HG03460 (cell line): ENCODE measurements at regions not wholly inside any gene's neighbourhood (a gene's known extent, or its start where the extent isn't known, plus 50 kb on each side); places are given as distances from the start of the nearest gene placed in this dataset.
"Not testable (repeated sequence)": the region's sequence is repeated elsewhere in the genome, so short reads cannot be mapped to it uniquely, and the experiment has no call there.

Experiments used
- ATAC-seq: cut with Tn5 transposase; IDR thresholded peaks from one replicate; pipeline ENCODE4 v1.9.1; 2021; ENCODE audit not compliant: unreplicated experiment

GRCh38 chr5:57002959-57003485 is 51.1 kb upstream of the MIER3 start:
- no peak for ATAC-seq

- not testable (repeated sequence) for ATAC-seq
These were observed 51.6 kb upstream of the MIER3 start for GRCh38 chr5:57003566-57003965.

DNA sequence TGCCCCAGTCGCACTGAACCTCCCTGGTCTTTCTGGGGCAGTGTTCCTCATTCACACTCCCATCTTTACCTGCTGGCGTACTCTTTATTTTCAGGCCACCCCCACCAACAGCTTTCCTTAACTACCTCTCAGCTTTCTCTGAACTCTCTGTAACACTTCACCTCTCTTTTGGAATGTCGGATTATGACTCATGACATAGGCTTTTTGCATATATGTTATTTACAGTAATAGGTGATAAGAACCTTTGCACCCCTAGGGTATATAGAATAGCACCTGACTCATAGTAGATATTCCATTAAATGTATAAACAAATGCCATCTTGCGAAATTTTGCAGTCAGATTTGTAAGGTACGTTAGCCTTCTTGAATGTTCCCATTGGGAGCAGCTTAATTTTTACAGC is 52.9 kb upstream of the MIER3 start:
- ATAC-seq = no peak

DNA sequence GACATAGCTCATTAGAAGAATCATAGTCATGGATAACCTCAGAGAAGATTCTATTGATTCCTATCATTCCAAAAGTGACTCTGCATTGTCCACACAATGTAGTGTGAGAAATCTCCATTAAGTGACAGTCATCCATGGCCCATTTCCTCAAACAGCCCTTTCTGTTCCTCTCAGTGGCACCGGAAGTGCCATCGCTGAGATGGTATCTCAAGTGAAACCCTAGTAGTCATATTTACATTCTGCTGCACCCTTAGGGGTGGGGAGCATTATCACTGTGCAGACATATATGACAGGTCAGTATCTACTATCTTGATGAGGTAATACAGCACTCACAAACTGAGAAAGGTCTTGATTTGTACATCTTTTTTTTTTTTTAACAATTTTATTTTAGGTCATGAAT is 55.4 kb upstream of the MIER3 start:
- ATAC-seq = peak; percentile 64

GRCh38 chr5:57009811-57010210 is 57.9 kb upstream of the MIER3 start:
- no peak for ATAC-seq

DNA sequence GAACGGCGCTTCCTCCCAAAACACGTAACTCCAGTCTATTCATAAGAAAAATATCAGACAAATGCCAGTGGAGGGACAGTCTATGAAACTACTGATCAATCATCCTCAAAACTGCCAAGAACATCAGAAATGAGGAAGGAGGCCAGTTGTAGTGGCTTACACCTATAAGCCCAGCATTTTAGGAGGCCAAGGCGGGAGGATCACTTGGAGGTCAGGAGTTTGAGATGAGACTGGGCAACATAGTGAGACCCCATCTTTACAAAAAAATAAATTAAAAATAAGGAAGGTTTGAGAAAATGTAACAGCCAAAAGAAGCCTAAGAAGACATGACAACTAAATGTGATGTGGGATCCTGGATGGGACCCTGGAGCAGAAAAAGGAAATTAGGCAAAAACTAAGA is 58.9 kb upstream of the MIER3 start:
- no peak for ATAC-seq

- no peak for ATAC-seq
These were observed 60.6 kb upstream of the MIER3 start for GRCh38 chr5:57012511-57012910.

GRCh38 chr5:57025961-57026360 is 74.0 kb upstream of the MIER3 start:
- ATAC-seq = no peak

DNA sequence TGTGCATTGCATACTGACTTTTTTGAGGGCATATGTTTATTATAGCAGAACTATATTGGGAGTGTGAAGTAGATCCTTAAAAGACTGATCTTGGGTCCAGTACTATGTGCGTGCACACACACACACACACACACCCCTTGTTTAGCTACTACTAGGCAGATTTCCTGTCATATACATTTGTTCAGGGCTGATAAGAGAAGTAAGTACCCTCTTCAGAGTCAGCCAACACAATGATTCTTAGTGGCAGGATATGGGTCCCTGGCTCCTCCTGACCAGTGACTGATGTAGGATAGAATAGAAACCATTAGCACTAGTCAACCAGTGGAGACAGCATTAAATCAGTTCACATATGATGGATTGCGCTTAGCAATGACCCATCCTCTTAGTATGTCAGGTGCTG is 76.2 kb upstream of the MIER3 start:
- no peak for ATAC-seq

DNA sequence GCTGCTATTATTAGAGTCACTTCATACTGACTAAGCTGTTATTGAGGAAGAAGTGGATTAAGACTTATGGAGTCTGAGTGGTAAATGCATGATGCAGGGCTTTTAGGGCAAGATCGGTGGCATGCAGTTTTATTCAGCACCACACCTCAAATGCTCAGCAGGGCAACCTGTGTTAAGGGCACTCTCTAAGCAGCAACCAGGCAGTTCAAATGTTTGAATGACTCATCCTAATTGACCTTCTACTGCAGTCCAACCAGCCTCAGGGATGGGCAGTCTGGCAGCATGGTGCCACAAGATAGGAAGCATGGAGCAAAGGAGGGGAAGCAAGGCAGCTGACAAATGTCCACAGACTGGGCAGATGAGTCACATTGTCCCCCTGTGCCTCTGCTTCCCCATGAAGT is 80.2 kb upstream of the MIER3 start:
- no peak for ATAC-seq

DNA sequence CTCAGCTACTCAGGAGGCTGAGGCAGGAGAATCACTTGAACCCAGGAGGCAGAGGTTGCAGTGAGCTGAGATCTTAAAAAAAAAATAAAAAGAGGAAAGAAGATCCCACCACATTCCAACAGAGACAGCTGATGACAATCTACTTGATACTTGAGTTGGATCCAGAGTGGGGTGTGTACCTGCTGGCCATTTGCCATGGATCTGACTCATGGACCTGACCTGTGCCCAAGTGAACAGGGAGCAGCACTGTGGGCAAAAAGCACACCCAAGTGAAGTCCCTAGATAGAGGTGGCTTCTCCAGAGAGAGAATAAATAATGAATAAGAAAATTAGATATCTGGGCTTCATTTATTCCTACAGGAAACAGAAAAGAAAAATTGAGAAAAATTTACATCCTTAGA is 81.2 kb upstream of the MIER3 start:
- no peak for ATAC-seq

GRCh38 chr5:57033503-57033902 is 81.6 kb upstream of the MIER3 start:
- ATAC-seq = no peak

- ATAC-seq = no peak
These were observed 82.4 kb upstream of the MIER3 start for GRCh38 chr5:57034201-57034916.

DNA sequence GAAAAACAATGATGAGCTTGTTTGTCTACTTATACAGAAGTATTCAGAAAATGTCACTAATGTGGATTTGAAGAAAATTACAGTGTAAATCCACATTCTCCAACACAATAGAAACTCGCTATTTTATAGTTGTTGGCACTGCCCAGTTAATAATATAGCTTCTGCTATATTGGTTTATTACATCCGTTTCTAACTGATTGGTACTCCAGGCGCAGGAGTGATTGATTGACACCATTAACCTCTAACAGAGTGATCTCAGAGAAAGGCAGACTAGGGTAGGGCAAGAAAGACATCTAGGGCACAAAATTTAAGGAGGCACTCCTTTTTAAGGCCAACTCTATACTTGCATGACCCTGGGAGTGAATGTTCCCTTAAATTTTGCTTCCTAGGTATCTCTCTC is 84.0 kb upstream of the MIER3 start:
- no peak for ATAC-seq

DNA sequence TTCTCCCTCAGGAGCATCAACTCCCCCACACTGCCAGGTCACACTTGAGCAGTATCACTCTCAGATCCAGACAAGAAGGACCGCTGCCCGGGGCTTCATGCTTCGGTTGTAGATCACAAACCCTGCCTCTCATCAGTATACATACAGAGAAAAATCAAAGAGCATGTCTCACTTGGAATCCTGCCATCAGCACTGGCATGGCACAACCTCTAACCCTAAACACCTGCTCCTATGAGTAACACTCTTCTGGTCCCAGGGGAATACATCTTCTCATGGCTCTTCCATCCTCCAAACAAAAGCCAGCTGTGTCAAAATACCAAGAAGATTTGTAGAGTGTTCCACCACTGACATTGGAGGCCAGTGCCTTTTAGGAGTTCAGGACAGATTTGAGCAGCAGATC is 84.8 kb upstream of the MIER3 start:
- no peak for ATAC-seq

GRCh38 chr5:57037355-57037754 is 85.4 kb upstream of the MIER3 start:
- no peak for ATAC-seq

GRCh38 chr5:57041570-57041969 is 89.6 kb upstream of the MIER3 start:
- ATAC-seq = no peak

DNA sequence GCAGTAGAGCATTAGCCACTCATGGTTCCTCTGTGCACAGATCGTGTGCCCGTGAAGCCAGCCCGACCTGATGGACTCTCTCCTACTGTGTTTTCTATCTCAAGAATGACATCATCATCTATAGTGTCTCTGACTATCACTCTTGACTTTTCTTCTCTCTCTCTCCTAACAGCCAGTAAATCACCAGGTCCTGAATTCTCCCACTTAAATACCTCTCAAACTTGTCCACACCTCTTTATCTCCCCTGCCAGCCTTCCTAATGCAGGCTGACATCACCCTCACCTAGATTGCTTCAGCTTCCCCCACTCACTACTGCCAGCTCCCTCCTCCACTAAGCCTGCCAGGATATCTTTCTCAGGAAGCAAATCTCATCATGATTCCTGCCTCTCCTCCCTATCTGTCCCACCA is 90.6 kb upstream of the MIER3 start:
- no peak for ATAC-seq

- ATAC-seq = no peak
These were observed 102.2 kb upstream of the MIER3 start for GRCh38 chr5:57054135-57054534.

- no peak for ATAC-seq
These were observed 102.7 kb upstream of the MIER3 start for GRCh38 chr5:57054671-57055070.

DNA sequence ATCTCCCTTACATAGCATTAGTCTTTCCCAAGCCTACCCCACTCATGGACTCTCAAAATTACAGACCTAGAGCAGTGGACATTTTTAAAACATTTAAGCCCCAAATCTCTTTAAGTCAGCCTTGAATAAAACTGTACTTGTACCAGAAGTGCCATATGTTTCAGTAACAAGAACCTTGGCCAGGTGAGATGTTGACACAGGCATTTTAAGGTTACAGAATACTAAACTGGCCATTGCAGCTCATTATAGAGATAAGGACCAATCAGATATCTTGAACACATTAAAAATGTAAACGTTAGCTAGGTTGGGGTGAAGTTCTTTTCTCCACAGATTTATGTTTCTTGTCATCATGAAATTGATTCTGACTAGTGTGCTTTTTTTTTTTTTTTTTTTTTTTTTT is 103.8 kb upstream of the MIER3 start:
- no peak for ATAC-seq

- no peak for ATAC-seq
These were observed 110.1 kb upstream of the GPBP1 start for GRCh38 chr5:57063773-57064172.

- no peak for ATAC-seq
These were observed 106.8 kb upstream of the GPBP1 start for GRCh38 chr5:57066924-57067596.
